ENCODE measurements at regions not wholly inside any gene's neighbourhood (a gene's known extent, or its start where the extent isn't known, plus 50 kb on each side); places are given as distances from the start of the nearest gene placed in this dataset.
A peak's percentile ranks its signal among the peaks of the same experiment; 100 is the strongest.

DNA sequence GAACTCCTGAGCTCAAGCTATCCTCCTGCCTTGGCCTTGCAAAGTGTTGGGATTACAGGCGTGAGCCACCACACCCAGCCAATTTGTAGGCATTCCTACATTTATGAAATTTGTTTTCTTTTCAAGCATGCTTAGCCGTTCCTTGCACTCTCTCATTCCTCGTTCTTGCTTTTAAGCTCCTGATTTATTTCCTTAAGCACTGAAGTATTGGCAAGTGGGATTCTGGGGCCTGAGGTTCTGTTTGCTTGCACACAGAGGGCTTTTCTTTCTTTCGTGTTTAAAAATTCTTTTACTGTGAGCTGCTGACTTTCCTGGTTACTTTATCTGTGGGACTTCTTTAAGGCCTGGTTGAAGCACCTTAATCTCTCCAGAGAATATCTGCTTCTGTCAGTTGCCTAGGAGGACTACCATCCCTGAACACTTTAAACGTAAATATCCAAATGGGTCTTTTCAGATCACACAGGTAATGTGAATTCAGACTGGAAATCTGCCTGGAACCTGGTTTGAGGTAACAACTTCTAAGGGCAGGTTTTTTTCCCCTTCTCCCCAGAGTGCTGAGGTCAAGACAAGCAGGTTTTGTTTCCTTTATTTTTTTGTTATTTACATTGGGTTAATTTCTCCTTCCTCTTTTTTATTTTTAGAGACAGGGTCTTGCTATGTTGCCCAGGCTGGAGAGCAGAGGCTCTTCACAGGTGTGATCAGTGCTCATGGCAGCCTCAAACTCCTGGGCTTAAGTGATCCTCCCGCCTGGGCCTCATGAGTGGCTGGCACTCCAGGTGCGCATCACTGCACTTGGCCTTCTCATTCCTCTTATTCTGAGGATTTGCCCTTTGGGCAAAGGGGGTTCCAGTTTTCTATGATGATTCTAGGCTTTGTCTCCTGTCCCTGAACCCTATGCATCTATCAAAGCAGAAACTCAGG, 102.9 kb downstream of the PFKFB3 start:
- DNase-seq = no peak

DNA sequence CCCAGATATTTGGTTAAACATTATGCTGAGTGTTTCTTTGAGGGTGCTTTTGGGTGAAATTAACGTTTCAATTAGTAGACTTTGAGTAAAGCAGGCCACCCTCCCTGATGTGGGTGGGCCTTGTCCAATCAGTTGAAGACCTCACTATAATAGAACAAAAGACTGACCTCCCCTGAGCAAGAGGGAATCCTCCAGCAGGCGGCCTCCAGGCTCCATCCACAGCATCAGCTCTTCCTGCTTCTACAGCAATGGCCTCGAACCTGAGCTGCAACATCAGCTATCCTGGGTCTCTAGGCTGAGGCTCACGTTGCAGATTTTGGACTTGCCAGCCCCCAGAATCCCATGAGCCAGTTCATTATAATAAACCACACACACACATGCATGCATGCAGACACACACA, 104.2 kb downstream of the PFKFB3 start:
- DNase-seq = no peak

DNA sequence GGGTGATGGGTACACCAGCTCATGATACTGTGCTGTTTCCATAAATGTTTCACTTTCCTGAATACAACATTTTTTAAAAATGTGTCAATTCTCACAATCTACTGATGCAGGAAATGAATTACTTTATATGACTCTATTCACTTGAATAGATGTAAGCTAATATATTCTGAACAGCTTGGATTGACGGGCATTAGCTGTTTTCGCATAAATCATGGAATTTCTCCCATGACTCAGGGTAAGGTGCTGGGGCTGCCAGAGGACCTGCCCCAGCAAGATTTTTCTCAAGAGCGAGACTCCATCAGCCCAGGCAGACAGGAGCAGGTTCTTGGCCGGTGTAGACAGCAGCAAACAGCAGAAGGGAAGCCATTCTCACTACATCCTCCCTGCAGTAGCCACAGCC, 107.1 kb downstream of the PFKFB3 start:
- no peak for DNase-seq

DNA sequence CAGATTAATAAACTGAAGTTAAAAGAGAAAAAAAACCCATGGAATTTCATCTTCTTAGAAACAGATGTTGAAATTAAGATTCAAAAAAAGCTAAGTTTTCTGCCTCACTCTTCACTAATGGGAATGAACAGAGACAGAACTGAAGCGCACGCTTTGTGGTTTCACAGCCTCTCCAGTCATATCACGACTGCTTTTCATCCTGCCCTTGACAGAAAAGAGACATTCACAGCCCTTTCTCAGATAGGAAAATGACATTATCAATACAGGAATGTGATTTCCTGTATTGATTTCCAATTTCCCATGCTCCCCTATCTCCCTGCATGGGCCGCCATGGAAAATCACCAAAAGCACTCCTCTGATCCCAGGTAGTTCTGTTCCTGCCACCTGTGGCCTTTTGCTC, 108.2 kb downstream of the PFKFB3 start:
- DNase-seq = peak; percentile 12

DNA sequence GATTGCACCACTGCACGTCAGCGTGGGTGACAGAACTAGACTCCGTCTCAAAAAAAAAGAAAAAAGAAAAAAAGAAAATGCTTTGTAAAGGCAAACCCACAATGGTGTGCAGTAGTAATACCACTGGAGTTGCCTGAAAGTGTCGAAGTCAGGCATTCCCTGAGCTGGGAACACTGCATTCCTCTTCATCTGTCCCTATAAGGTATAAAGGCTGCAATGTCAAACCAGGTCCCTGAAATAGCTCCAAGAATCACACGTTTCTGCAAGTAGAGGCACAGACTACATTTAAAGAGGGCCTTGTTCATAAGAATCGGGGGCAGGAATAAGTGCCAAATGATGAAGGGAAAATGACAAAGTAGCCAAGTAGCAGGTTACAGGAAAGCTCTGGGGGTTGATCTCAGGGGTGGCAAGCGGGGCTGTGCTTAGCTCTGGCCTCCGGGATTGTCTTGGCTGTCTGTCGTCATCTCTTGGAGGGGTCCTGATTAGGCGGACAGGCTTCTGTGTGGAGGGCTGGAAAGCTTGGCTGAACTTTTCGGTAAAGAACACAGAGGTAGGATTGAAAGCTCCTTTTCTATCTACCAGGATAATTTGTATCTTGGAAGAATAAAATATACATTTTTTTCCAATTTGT, 109.1 kb downstream of the PFKFB3 start:
- no peak for DNase-seq

DNA sequence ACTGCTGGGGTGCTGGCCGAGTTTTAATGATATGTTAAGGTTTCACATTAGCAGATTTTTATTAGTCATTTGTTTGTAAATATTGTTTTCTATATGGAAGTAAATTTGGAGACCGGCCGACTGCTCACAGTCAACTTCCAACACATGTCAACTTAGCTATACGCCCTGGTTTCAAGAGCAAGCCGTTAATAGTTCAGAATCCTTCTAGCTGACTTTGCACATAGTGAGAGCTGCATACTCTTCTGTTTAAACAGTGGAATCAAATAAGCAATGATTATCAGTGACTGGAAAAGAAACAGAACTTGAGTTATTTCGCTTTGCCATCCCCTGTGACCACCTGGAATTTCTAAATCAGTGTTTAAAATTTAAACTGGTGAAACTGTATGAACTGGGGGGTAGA, 109.9 kb downstream of the PFKFB3 start:
- no peak for DNase-seq

DNA sequence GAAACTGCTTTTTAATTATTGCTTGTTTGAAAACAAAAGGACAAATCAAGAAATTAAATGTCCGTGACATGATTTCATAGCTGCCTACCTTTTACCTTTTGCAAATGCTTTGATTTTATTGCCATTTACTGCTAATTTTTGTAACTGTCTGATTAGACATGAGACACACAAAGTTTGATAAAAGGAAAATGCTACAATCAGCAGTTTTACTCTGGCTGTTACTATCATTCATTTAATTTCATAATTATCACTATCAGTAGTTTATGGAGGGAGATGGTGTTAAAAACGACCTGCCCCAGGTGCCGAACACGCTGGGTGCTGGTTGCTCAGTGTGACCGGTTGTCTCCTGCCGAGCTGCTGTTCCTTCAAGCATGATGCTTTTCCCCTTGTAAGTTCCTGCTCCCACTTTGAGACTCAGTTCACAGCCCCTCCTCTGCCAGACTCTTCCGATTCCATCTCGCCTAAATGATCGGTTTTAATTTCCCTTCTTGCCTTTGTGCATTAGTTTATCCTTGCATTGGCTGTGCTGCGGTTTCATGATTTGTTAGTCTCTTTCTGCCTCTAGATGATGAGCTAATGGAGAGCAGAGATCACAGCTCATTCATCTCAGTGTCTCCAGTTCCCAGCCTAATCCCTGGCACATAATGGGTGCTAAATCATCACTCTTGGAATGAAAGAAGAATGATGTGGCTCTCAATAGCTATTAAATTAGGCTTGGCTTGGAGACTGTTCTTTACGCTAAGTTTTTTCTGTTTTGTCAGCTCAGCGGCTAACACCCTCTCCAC, 110.6 kb downstream of the PFKFB3 start:
- no peak for DNase-seq

DNA sequence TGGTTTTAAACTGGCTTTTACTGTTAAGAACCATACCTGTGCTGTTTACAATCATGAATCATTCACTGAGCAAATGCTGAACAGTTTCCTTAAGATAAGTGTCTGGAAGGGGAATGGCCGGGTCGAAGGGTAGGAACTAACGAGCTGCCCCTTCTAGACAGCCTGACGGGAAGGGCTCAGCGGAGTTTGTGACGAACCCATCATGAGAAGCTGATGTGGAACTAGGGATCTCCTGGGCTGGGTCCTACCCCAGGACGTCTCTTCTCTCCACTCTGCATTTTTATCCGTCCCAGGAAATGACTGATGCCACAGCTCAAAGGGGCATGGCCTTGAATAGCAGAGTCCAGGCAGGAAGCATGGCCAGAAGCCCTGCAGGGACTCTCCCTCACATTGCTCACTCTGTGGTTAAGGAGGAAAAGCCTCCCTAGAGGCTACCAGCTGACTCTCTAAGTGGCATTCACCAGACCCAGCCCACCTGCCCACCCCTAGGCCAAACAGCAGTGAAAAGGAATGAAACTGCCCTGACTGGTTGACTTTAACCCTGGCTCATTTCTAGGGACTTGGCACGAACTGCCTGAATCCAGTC, 112.0 kb downstream of the PFKFB3 start:
- no peak for DNase-seq

DNA sequence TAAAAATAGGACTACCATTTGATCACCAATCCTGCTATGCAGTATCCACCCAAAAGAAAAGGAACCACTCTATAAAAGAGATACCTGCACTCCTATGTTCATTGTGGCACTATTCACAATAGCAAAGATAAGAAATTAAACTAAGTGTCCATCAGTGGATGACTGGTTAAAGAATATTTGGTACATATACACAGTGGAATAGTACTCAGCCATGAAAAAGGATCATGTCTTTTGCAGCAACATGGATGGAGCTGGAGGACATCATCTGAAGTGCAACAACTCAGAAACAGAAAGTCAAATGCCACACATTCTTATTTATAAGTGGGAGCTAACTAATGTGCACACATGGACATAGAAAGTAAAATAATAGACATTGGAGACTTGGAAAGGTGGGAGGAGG, 116.4 kb downstream of the PFKFB3 start:
- DNase-seq = no peak

DNA sequence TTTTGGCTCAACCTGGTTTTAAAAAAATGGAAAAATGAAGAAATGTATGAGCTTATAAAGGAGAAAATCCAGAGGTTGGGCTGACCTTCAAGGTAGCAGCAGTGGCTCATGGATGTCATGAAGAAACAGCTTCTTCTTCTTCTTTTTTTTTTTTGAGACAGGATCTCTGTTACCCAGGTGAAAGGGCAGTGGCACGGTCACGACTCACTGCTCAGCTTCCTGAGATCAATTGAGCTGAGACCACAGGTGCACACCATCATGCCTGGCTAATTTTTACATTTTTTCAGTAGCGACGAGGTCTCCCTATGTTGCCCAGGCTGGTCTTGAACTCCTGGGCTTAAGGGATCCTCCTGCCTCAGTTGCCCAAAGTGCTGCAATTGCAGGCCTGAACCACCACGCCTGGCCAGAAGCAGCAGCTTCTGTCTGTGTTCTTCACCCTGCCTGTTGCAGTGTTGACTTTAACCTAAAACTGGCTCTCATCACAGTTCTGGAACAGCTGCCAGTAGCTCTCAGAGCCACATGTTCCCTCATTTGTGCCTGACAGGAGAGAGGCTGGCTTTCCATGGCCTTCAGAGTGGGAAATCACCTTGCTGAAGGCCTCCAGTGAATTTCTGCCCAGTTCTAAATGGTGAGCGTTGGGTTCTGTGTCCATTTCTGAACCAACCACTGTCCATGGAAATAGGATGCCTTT, 117.7 kb downstream of the PFKFB3 start:
- DNase-seq = no peak

DNA sequence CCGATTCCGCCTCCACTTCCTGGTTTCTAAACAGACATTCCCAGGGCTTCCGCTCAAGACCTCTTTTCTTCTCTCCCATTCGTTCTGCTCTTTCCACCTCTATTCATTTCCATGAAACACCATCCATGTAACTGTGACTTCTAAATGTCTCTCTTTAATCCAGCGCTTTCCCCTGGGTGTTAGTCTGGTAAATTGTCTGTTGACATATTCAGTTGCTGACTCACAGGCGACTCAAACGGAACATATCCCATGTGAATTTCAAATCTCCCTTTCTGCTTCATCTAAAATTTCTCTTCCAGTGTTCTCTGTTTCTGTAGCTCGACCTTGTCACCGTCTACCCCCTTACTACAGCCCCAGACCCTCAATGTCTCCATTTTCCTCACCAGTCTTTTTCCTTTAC, 119.1 kb downstream of the PFKFB3 start:
- DNase-seq = peak; percentile 15

DNA sequence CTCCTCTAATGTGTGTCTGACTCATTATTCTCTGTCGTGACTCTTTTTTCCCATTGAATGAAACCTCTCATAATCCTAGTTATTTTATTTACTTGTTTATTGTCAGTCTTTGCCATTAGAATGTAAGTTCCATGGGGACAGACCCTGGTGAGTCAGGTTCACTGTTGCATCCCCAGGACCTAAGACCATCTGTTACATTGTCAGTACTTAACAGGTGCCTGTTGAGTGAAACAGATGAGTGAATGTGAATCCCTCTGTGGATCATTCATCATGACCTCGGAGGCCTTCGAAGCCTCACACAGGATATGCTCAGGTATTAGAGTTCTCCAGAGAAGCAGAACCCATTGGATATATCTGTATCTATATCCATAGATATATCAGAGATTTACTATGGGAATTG, 120.1 kb downstream of the PFKFB3 start:
- DNase-seq = no peak

DNA sequence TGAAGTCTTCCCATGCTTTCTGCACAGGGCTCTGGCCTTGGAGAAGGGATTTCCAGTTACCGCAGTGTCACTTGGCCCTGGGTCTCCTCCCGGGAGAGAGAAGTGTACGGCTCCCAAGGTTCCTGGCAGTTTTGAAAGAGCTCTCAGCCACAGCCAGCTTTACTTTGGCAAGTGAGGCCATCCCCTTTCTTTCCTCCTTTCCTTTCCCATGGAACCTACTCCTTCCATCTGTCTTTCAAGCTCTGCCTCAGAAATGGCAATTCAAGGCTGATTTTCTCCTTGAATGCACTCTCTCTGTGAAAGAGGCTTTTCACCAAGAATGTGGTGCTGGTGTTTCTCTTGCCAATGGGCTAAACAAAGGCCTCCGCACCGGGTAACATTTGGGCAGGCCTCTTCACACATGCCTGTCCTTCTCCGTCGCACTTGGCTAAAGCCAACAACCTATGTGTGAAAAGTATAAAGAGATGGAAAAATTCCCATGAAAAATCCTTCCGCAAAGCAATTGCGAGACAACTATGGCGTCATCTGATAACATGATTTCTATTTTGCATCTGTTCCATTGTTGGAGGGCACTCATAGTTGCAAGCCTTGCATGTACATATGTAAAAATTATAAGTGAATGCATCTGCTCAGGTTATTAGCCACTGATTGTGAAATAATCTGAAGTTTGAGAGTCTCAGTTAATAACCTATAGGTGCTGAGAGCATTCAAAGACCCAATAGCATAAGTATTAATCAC, 125.4 kb downstream of the PFKFB3 start:
- DNase-seq = no peak

DNA sequence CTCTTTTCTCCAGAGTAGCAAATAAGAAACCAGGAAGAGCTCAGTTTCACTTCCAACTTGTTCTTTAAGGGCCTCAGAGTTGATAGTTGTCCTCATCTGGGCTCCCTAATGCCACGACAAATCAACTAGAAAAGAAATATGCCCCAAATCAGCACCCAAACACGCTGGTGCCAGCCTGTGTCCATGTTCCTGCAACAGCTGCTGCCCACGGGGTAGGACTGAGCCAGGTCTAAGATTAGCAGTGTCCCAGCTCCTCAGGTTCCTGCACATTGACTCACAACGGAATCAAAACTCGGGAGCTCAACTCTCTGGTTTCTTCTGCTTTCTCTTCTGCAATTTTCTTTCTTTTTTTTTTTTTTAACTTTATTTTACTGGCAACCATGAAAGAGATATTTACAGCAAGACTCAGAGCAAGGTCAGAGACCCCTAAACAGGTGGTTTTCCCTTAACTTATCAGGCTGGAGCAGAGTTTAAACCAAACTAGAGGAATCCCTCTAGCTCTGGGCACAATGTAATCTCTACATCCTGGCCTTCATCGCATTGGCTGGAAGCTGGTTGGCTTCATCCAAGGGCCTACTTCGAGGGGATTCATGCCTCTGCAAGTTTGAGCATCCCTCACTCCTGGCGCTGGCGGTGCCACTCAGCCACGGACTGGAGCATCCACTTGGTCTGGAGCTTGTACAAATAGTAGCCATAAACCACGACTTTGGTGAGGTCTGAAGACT, 126.1 kb downstream of the PFKFB3 start:
- DNase-seq = no peak

DNA sequence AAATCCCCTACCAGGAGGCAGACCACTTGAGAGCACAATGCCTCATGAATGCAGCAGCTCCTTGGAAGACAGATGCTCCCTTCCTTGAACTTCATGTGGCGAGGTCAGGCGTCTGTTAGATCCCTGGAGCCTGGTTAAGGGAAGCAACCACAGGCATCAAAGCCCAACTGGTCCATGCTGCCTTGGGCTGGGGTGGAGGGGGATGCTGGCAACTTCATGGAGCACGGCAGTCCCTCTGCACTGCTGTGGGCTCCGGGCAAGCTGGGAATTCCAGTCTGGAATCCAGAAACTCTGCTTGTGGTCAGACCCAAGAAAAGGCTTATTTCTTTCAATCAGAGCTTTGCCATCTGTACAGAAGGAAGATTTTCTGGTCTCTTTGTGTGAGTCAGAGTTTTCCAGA, 130.4 kb downstream of the PFKFB3 start:
- no peak for DNase-seq

DNA sequence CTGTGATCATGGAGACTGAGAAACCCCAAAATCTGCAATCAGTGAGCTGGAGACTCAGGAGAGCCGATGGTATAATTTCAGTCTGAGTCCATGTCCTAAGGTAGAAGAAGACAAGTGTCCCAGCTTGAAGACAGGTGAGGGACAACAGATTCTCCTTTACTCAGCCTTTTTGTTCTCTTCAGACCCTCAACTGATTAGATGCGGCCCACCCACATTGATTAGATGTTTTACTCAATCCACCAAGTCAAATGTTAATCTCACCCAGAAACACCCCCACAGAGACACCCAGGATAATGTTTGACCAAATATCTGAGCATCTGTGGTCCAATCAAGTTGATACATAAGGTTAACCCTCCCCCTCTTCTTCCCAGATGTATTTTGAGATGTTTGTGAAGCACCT, 131.2 kb downstream of the PFKFB3 start:
- DNase-seq = no peak

DNA sequence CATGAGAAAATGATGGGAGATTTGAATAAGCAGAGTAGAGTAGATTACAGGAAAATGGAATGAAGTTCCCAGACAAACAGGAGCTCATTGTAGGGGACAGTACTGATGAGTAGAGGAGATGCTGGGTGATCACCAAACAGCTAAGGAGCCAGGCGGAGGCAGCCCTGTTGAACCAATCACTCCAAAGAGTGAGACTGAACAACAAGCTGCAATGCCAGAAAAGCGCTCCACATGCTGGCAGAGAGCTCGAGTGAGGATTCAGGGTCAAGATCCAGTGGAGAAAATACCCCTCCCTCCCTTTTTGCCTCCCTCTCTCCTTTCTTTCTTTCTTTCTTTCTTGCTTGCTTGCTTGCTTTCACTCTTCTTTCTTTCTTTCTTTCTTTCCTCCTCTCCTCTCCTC, 133.3 kb downstream of the PFKFB3 start:
- no peak for DNase-seq

DNA sequence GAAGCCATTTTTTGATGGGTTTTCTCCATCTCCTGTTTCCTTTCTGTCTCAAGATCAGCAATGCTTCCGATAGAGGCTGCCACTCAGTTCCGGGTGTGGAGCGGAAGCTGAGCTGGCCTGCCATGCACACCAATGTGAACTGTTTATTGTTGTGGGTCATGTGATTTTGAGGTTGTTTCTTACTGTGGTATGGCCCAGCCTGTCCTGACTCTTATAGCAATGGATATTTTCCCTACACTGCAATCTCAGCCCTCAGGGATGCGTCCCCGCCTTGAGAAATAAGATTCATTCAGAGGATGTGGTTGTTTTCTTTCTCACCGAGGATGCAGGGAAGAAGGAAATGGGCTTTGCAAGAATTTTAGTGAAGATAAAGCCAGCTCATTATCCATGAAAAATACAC, 134.7 kb downstream of the PFKFB3 start:
- DNase-seq = no peak

DNA sequence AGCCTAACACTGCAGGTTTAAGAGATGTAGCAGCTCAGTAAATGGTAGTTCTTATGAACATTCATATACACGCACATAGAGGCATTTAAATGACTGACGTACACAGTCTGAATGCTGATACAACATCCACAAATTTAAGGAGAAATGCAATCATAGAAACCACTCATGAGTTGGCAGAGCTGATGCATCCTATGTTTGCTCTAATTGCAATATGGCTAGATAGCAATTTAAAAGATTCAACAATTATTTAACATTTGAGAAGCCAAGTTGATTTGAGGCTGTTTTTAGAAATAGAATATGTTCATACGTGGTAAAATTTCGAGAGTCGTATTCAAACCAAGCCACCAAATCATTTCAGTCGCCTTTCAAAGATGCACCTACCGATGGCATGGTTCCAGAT, 135.6 kb downstream of the PFKFB3 start:
- DNase-seq = no peak

DNA sequence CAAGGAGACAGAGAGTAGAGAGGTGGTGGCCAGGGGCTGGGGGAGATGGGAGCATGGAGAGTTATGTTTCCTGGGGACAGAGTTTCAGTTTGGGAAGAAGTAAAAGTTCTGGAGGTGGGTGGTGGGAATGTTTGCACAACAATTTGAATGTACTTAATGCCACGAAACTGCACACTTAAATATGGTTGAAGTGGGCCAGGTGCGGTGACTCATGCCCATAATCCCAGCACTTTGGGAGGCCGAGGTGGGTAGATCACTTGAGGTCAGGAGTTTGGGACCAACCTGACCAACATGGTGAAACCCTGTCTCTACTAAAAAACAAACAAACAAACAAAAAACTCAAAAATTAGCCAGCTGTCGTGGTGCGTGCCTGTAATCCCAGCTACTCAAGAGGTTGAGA, 137.2 kb downstream of the PFKFB3 start:
- DNase-seq = no peak

DNA sequence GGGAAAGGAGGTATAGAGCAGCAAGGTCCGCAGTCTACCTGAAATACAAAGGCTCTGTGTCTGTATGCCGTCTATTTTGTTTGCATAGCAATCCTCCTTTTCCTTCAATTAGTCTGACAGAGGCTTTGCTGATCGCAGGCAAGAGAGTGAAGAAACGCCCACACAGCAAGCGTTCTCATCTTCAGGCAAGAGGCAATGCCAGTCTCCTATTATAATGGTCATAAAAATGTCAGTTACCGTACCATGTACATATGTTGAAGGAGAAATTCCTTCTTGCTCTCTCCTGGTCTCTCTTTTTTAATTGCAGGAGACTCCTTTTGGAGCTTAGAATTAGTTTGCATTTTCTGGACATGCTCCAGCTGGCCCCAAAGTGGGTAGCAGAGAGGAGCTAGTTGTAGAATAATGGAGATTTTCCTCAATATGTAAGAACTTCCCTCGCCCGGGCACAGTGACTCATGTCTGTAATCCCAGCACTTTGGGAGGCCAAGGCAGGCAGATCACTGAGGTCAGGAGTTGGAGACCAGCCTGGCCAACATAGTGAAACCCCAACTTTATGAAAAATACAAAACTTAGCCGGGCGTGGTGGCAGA, 139.5 kb downstream of the PFKFB3 start:
- DNase-seq = no peak

All from stimulated activated CD4-positive, alpha-beta T cell treated with anti-CD3 and anti-CD28 coated beads, Interleukin-15, amount 100 ng/mL, for 24 hours (primary cell).